GM21723 (cell line): ENCODE measurements at regions not wholly inside any gene's neighbourhood (a gene's known extent, or its start where the extent isn't known, plus 50 kb on each side); places are given as distances from the start of the nearest gene placed in this dataset.
"Not testable (repeated sequence)": the region's sequence is repeated elsewhere in the genome, so short reads cannot be mapped to it uniquely, and the experiment has no call there.

Source experiments
- ATAC-seq: cut with Tn5 transposase; IDR thresholded peaks from one replicate; pipeline ENCODE4 v1.9.1; 2021; ENCODE audit warnings: mild to moderate bottlenecking, moderate library complexity; ENCODE audit not compliant: unreplicated experiment

- ATAC-seq: not testable (repeated sequence)
These were observed 123.9 kb downstream of the MREG start for GRCh38 chr2:215889240-215889969.

- ATAC-seq: no peak
These were observed 124.7 kb downstream of the MREG start for GRCh38 chr2:215888680-215889079.

GRCh38 chr2:215887303-215887702, 126.0 kb downstream of the MREG start:
- ATAC-seq: no peak

- ATAC-seq: no peak
These were observed 127.3 kb downstream of the MREG start for GRCh38 chr2:215886022-215886421.

GRCh38 chr2:215885536-215885935, 127.8 kb downstream of the MREG start:
- ATAC-seq: no peak

GRCh38 chr2:215884451-215885087, 128.8 kb downstream of the MREG start:
- no peak for ATAC-seq

- ATAC-seq: peak; percentile 62
These were observed 129.6 kb downstream of the MREG start for GRCh38 chr2:215883799-215884198.

GRCh38 chr2:215882689-215883088, 130.7 kb downstream of the MREG start:
- ATAC-seq: no peak

GRCh38 chr2:215881582-215881981, 131.8 kb downstream of the MREG start:
- ATAC-seq: no peak

GRCh38 chr2:215880970-215881369, 132.4 kb downstream of the MREG start:
- ATAC-seq: peak; percentile 67

GRCh38 chr2:215879977-215880940, 133.1 kb downstream of the MREG start:
- peak; percentile 1 for ATAC-seq

GRCh38 chr2:215879331-215879730, 134.0 kb downstream of the MREG start:
- no peak for ATAC-seq

GRCh38 chr2:215878476-215879063, 134.8 kb downstream of the MREG start:
- no peak for ATAC-seq

- ATAC-seq: no peak
These were observed 136.5 kb downstream of the MREG start for GRCh38 chr2:215876937-215877238.

GRCh38 chr2:215876139-215876936, 137.0 kb downstream of the MREG start:
- no peak for ATAC-seq

- ATAC-seq: no peak
These were observed 138.9 kb downstream of the MREG start for GRCh38 chr2:215874418-215874817.

- ATAC-seq: no peak
These were observed 142.4 kb downstream of the MREG start for GRCh38 chr2:215870986-215871385.

GRCh38 chr2:215870088-215870490, 143.3 kb downstream of the MREG start:
- ATAC-seq: no peak

GRCh38 chr2:215868846-215869543, 144.4 kb downstream of the MREG start:
- ATAC-seq: no peak

- no peak for ATAC-seq
These were observed 146.7 kb downstream of the MREG start for GRCh38 chr2:215866606-215867005.
